A673 (cell line): ENCODE measurements at regions not wholly inside any gene's neighbourhood (a gene's known extent, or its start where the extent isn't known, plus 50 kb on each side); places are given as distances from the start of the nearest gene placed in this dataset.

Experiments used
- BruUV-seq: library from RNA; stranded (reverse); fragments of 400-500 nt; replicated peaks from 2 replicates; lab custom pipeline; 2021; lab: Mats Ljungman, UMichigan
- CTCF ChIA-PET: fragments of 300-600 bp; sonication (Branson Sonifier 250); formaldehyde crosslinking; loops from one replicate; lab custom pipeline; 2022; ENCODE audit warnings: antibody characterized with exemption; lab: Charles Lee
- POLR2A ChIA-PET: fragments of 300-600 bp; sonication (Branson Sonifier 250); formaldehyde crosslinking; loops from one replicate; lab custom pipeline; 2022; ENCODE audit warnings: antibody characterized with exemption; ENCODE audit not compliant: low non-redundant PET; lab: Charles Lee
- DNase-seq: peaks from one replicate; pipeline ENCODE4 v3.0.0-alpha.2; 2015; ENCODE audit warnings: low spot score
- H3K27ac ChIP-seq: fragments of 200-600 bp; sonication (generic); 2 replicates; pipeline ENCODE4 v1.5.1; 2016; ENCODE audit warnings: mixed run types, low read depth, mild to moderate bottlenecking, mixed read lengths, antibody characterized with exemption, low read length; ENCODE audit not compliant: poor library complexity, severe bottlenecking
- H3K27me3 ChIP-seq: fragments of 200-600 bp; sonication (generic); replicated peaks from 2 replicates; pipeline ENCODE4 v1.6.1; 2017; ENCODE audit warnings: mixed run types, low read depth, mild to moderate bottlenecking, mixed read lengths, antibody characterized with exemption, low read length; ENCODE audit not compliant: insufficient read depth, poor library complexity
- H3K36me3 ChIP-seq: fragments of 200-600 bp; sonication (generic); 2 replicates; pipeline ENCODE4 v1.6.1; 2016; ENCODE audit warnings: mixed run types, mild to moderate bottlenecking, mixed read lengths, antibody characterized with exemption, low read length; ENCODE audit not compliant: insufficient read depth, poor library complexity, severe bottlenecking
- H3K4me1 ChIP-seq: fragments of 200-600 bp; sonication (generic); 2 replicates; pipeline ENCODE4 v1.6.1; 2017; ENCODE audit warnings: mixed run types, mild to moderate bottlenecking, mixed read lengths, antibody characterized with exemption, low read length; ENCODE audit not compliant: insufficient read depth, poor library complexity, severe bottlenecking
- H3K4me3 ChIP-seq: fragments of 200-600 bp; sonication (generic); 2 replicates; pipeline ENCODE4 v1.5.1; 2016; ENCODE audit warnings: low read depth, mixed run types, mild to moderate bottlenecking, mixed read lengths, low read length; ENCODE audit not compliant: poor library complexity, severe bottlenecking
- H3K9me3 ChIP-seq: fragments of 200-600 bp; sonication (generic); 2 replicates; pipeline ENCODE4 v1.6.1; 2016; ENCODE audit warnings: mixed run types, low read depth, mild to moderate bottlenecking, mixed read lengths, antibody characterized with exemption, low read length; ENCODE audit not compliant: poor library complexity, severe bottlenecking
- CTCF ChIP-seq: fragments of 300-800, 200-600 bp; sonication (generic); conservative IDR thresholded peaks from 2 replicates; pipeline ENCODE4 v1.5.1; 2017; ENCODE audit warnings: low read depth, mild to moderate bottlenecking, antibody characterized with exemption, low read length, moderate library complexity, mixed read lengths
- EZH2 ChIP-seq: fragments of 200-600 bp; sonication (generic); IDR thresholded peaks from 2 replicates; pipeline ENCODE4 v1.6.1; 2017; ENCODE audit warnings: borderline replicate concordance, low read depth, mild to moderate bottlenecking, mixed read lengths, antibody characterized with exemption, low read length; ENCODE audit not compliant: poor library complexity, severe bottlenecking
- intact Hi-C: fragments of 100-400 bp; cut with micrococcal nuclease; formaldehyde crosslinking; loops from one replicate; pipeline ENCODE4 v1.10.0; 2022; ENCODE audit not compliant: unreplicated experiment

DNA sequence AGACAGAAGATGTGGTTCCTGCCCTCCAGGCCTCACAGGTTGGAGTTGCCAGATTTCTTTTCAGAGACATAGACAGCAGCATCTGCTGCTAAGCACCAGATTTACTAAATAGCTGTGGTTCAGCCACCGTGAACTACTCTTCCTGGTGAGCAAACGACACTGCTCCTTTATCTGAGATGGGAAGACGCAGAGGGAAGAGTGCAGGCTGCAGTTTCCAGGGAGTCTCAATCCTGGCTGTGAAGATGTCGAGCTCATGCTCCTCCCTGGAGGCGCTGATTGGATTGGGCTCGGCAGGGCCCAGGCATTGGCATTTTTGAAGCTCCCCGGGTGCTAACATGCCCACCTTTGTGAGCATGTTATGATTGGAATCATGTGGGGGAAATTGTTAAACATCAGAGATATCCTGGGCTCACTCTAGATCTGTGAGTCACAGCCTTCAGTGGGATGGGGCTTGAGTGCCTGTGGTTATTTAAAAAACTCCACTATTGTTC, 314.8 kb downstream of the TSN start:
- POLR2A ChIA-PET = no interaction called here
- intact Hi-C loops = no loop called here
- DNase-seq = no peak
- BruUV-seq = no TSS peak
- no peak for TF ChIP-seq CTCF
- TF ChIP-seq EZH2 = no peak
- Histone ChIP-seq H3K27ac (no peak overlapping the region), H3K9me3 (no peaks in the 10 kb centered on the region), H3K4me3 (no peak overlapping the region), H3K4me1 (no peaks in the 10 kb centered on the region), H3K36me3 (no peaks in the 10 kb centered on the region), H3K27me3 (no peaks in the 10 kb centered on the region)
- CTCF ChIA-PET = no interaction called here

- intact Hi-C loops = no loop called here
These were observed 317.2 kb downstream of the TSN start for GRCh38 chr2:122072666-122073065.

GRCh38 chr2:122074201-122074600, 318.8 kb downstream of the TSN start:
- no peak for DNase-seq
- no TSS peak for BruUV-seq
- intact Hi-C loops = no loop called here
- ChIA-PET POLR2A (no interaction called here), CTCF (no interaction called here)
- H3K4me1 ChIP-seq = no peaks in the 10 kb centered on the region
- H3K4me3 ChIP-seq = no peak overlapping the region
- no peak overlapping the region for H3K27ac ChIP-seq
- TF ChIP-seq CTCF = no peak
- no peak for TF ChIP-seq EZH2
- no peaks in the 10 kb centered on the region for H3K9me3 ChIP-seq
- no peaks in the 10 kb centered on the region for H3K27me3 ChIP-seq
- no peaks in the 10 kb centered on the region for H3K36me3 ChIP-seq

More at GRCh38 chr2:122072666-122073065, 317.2 kb downstream of the TSN start:
- POLR2A ChIA-PET = no interaction called here
- CTCF ChIA-PET = no interaction called here
- BruUV-seq = no TSS peak
- no peak for TF ChIP-seq CTCF
- TF ChIP-seq EZH2 = no peak
- Histone ChIP-seq H3K9me3 (no peaks in the 10 kb centered on the region), H3K27me3 (no peaks in the 10 kb centered on the region), H3K27ac (no peak overlapping the region), H3K4me1 (no peaks in the 10 kb centered on the region), H3K36me3 (no peaks in the 10 kb centered on the region), H3K4me3 (no peak overlapping the region)
- DNase-seq = no peak
